ENCODE measurements at regions not wholly inside any gene's neighbourhood (a gene's known extent, or its start where the extent isn't known, plus 50 kb on each side); places are given as distances from the start of the nearest gene placed in this dataset.
"Not testable (repeated sequence)": the region's sequence is repeated elsewhere in the genome, so short reads cannot be mapped to it uniquely, and the experiment has no call there.

DNA sequence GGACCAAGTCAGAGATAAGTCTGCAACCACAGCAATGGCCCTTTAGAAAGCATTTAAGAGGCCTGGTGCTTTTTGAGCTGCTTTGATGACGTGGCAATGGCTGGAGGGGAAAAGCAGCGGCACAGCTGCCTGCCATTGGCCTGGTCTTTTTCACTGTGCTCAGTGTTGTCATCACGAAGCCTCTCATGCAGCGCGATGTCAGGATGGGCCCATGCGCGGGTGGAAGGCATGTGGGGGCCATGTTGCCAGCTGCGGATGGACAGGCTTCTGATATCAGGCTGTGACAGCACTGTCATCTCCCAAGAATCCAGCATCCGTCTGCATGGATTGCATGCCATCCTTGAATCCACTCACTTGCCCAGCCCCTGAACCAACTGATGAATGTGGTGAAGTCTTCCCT lies 204.5 kb downstream of the ACKR3 start:
- no peak for DNase-seq (ENCODE audit: low spot score)

DNA sequence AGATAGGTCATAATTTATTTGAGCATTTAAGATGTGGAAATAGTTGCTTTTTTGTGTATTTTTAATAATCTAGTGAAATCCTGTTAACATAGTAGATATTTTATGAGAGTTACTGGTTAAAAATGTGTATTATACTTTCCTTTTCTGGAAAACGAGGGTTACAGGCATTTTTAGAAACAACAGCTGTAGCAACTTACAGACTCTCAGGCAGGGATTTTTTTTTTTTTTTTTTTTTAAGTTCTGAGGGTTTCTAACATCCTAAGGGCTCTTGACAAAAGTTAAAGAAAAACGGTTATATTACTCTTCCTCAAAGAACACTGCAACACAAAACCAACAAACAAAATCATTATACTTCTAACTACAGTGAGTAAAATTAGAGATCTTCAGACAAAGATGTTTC lies 205.9 kb downstream of the ACKR3 start:
- DNase-seq (ENCODE audit: low spot score): no peak

DNA sequence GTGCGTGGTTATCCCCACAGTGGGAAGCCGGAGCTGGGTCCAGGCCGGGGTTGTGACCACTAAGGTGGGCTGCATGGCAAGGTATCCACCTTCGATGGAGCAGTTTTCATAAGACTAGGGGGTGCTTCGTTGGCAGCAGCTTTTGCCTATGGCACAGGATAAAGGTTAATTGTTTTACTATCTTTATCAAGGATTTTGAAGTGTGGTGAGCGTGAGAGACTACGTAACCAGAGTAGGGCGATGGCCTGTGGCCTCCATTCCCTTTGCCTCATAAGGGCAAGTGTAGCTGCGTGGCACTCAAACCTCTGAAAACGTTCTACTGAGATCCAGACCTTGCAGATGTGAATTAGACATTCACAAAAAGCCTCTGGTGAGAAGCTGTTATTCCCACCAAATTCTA lies 206.6 kb downstream of the ACKR3 start:
- DNase-seq (ENCODE audit: low spot score): no peak

DNA sequence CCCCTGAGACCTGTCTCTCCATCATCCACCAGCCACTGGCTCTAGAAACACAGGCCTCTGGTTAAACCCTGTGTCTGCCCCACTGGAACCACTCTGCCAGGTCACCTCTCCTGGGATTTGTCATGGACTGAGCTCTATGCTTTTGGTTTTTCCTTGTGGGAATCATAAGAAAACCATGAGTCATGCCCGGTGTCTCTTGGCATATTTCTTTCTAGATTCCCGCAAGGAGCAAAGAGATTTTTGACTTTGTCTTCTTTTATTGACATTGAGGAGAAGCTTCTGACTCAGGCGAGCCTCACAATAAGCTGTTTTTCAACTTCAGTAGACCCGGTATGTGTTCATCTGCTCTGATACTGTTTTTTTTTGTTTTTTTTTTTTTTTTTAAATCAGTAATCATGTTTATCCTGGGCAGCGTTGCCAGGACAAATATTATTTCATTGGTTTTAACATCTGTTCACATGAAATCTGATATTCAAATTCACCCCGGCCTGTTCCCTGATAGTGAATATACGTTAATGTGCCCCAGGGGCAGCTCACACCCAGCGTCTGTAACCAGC lies 207.1 kb downstream of the ACKR3 start:
- peak; percentile 58 for DNase-seq (ENCODE audit: low spot score)

DNA sequence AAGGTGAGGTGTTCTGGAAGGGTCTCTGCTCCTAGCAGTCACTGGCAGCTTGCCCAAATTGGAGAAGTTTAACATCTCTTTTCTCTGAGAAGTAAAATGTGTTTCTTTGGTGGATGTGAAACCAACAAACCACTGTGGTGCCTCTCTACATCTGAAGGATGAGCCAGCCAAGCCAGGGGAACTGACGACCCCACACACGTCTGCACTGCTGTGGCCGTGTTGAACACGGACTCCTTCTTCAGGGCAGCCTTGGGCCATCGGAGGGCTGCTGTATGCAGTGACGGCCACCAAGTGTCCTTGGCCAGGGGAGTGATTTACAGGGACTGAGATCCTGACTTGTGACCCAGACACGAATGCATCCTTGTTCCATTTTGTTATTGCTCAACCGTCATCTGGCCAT lies 207.8 kb downstream of the ACKR3 start:
- DNase-seq (ENCODE audit: low spot score): no peak

DNA sequence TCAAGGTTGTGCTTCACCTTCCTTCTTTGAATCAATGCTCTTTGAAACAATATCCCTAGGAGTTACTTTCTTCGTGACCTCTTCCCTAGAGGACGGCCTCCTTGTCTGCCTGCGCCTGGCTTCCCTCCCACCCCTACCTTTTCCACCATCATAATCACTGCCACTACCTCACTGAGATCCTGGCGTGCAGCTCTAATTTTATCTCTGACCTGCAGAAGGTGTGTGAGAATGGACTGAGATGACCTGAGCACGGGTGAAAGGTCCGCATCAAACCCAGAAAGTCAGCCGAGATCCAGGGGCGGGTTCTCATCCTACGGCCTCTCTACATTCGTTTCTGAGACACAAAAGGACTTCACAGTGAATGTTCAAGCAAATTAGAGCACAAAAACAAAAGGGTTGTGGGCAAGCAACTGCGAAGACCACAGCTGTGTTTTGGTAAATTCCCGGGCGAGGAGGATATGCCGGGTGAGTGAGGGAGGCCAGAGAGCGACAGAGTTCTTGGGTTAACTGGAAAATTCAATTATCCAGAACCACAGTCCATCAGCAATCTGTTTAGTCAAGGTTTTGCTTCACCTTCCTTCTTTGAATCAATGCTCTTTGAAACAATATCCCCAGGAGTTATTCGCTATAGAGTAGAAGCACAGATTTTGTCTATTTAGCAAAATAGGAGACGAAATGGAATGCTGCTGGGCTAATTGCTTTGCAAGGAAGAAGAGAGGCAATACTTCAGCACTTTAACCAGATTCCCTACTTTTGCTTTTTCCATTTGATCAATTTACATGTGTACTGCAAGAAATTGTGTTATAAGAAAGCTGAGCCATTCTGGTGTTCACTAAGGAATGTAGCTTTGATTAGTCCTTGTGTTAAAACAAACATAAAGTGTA lies 212.6 kb downstream of the ACKR3 start:
- DNase-seq (ENCODE audit: low spot score): no peak

DNA sequence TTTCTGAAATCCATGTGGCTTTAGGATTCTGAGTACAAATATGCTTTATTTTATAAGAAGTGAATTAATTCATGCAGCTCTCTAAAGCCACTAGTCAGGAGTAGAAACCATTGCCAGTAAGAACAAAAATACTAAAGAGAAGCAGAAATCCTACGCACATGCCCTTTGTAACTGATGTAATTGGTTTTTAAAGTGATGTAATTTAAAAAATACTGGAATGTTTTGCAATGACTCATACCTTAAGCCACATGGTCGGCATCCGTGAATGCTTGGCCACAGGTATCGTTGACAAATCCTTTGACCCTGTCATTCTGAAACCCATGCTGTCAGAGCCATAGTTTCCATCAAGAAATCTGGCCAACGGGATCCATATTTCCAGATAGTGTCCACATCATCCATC lies 213.3 kb downstream of the ACKR3 start:
- peak; percentile 31 for DNase-seq (ENCODE audit: low spot score)

DNA sequence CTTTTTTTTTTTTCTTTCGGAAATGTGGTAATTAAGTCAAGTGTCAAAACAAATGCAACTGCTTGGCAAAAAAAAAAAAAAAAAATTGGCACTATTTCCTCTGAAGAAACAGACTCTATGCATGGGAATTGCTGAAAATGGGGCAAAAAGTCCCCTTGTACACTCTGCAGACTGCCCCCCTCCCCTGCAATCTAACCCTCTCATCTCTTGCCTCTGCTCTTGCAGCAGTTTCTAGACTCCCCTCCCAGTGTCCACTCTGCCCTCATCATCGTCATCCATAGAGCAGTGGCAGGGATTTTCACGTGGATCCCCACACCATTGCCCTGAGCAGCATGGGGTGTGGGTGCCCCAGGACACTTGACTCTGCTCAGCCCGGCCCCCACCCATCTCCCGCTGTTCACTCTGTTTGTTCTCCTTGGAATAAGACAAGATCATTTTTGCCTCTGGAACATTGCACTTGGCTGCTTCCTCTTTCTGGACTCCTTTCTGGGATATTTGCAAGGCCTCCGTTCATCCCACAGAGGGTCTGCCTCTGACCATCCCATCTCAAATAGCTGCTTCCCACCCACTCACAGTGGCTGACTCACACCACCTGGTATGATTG lies 213.9 kb downstream of the ACKR3 start:
- DNase-seq (ENCODE audit: low spot score): no peak

DNA sequence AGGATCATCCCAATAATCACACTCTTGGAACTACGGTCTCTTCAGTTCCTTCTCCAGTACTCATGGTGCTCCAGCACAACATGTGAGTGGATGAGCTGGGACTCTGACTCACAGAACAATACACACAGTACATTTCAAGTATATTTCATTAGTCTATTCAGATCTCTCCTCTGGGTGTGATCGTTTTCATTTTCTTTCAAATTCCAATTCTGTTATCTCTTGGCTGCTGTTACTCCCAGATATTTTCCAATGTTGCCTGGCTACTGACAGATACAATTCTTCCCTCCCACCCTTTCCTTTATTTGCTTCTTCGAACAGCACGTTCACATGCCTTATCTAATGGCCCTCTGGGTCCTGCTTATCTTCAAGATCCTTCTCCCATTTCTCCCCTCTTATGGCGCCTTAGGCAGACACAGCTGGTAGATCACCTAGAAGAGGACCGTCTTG lies 216.0 kb downstream of the ACKR3 start:
- DNase-seq (ENCODE audit: low spot score): no peak

DNA sequence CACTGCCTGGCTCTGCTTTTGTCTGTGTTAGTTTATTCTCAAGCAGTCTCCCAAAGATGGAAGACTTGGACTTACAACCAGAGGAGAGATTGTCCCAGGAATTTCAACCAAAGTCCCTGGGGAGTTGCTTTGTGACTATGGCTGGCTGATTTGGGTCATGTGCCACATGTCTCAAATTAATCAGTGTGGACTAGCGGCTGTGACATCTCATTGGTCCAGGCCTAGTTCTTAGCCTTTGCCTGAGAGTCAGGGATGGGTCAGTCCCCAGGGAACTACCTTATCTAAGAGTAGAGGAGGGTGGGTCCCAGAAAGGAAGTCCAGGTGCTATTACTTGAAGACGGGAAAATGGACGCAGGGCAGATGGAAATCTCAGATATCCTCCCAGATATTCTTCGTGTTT lies 217.1 kb downstream of the ACKR3 start:
- no peak for DNase-seq (ENCODE audit: low spot score)

DNA sequence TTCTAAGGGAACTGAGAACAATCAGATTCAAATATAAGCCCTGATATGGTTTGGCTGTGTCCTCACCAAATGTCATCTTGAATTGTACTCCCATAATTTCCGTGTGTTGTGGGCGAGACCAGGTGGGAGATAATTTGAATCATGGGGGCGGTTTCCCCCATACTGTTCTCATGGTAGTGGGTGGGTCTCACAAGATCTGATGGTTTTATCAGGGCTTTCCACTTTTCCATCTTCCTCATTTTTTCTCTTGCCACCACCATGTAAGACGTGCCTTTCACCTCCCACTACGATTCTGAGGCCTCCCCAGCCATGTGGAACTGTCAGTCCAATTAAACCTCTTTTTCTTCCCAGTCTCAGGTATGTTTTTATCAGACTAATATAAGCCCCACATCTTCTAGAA lies 217.8 kb downstream of the ACKR3 start:
- not testable (repeated sequence) for DNase-seq (ENCODE audit: low spot score)

DNA sequence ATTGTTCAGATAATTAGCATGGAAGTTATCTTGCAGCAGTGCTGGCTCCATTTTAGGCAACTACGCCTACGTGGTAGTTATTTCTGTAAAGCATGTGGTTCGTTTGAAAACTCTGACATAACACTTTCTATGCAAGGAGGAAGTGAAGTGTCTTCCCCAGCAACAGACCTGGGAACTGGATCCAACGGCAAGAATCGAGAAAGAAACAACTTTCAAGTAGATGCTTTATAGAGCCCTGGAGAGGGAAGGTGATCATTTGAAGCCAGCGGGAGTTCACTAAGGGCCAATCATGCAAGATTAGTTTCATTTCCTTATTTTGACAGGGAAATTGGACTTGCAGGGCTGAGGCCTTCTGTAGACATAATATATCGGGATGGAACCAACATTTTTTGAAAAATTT lies 218.3 kb downstream of the ACKR3 start:
- no peak for DNase-seq (ENCODE audit: low spot score)

DNA sequence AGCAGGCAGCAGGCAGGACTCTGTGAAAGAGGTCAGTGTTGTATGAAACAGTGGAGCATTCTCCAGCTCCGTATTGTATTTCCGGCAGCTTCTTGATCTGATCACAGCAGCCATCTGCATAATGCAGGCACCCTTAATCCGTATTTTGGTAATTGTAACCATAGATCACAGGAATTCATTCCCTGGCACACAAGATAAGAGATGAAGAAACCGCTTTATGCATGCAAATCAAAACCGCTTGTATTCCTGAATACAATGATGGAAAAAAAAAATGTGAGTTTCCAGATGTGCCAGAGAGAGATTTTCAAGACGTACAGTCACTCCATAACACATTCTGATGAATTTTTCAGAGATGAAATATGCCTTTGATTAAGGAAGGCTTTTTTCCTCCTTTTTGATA lies 221.3 kb downstream of the ACKR3 start:
- peak; percentile 21 for DNase-seq (ENCODE audit: low spot score)

DNA sequence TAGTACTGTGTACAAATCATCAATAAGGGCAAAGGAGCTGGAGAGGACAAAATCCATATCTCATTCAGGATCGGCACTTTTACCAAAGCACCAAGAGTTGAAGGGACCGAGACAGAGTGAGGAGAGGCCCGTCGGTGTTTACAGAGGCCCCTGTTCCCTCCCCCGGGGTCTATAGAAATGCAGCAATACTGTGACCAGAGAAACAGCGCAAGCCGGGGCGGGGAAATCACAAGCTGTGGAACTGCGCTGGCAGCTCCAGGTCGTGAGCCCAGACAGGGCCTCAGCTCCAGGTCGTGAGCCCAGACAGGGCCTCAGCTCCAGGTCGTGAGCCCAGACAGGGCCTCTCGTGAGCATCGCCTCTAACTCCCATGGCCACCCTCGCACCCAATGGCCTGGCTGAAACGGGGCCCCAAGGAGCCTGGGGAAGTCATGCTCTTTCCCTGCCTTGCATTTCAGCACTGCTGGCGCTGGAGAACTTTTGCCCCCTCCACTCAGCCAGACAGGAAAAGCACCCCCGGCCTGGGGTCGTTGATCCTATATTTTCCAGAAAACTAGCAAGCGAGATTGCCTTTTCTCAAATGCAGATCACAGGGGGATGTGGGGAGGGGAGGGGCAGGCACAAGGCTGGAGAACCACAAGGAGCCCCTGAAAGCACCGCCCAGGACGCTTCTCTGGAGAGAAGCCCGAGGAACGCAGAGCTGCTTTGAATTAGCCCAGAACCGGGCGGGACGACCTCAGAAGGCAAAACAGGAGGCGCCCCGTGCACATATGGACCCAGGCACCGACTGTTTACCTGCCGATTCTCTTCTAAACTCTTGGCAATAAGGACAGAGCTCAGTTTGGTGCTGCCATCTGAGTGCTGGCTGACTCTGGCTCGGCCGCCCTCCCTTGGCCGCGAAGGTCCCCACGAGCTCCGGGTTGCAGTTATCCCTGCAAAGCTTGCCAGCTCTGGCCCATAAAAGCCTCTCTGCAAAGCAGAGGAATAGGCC lies 223.7 kb downstream of the ACKR3 start:
- no peak for DNase-seq (ENCODE audit: low spot score)

DNA sequence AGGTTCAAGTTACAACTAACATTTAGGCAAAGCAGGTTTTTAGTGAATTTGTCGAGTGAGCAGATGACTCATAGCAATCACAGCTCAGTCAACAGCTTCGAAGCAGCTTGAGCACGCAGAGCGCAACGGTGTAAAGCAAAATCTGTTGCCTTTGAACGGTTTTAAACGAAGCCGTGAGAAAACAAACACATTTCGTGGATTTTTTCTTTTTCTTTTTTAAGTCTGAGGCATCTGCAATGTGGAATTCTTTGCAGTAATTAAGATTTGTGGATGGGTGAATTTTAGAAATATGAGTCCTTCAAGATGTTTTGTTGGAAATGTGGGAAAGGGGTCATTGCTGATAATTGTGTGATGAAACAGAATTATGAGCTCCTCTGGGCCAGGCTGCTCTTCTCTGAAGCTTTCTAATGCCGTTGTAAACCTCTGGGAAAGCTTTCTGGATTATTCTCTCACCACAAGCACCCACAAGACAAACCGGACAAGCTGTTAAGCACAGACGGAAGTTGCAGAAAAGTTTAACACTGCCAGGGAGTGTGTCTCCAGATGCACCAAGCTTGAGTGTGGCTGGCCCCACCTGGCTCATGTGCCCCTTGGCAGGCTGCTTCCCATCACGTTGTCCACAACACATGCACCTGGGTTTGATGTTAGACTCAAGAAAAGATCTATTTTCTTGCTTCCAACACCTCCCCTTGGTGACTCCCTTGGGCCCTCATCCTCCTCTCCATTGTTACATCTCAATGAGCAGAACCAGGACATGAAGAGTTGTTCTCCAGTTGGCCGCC lies 224.7 kb downstream of the ACKR3 start:
- peak; percentile 46 for DNase-seq (ENCODE audit: low spot score)

DNA sequence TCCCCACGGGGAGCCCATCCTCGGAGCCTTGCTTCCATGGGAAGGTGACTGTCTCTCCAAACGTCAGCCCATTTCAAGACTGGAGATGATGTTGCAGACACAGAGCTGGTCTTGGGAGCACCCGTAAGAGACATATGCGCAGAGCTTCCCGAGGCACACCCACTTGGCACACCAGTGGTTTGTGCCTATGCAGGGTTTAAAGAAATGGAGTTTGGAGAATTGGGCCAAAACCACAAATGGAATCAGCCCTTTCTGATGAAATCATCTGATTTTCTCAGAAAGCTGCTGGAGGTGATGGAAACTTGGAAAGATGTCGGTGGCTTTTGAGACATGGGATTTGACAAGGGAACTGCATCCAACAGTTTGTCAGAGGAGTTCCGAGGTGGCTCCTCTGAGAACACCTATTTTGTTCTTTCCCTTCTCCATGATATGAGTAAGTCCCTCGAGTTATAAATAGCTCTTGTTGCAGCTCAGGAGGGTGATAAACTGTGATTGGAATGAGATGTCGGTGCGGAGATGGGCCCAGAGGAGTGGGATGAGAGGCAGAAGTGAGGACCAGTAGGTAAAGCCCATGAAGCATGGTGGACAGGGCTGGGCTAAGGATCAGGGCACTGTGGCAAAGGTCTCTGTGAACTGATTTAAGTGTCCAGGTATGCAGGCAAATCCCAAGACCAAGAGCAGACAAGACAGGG lies 225.7 kb downstream of the ACKR3 start:
- DNase-seq (ENCODE audit: low spot score): no peak

DNA sequence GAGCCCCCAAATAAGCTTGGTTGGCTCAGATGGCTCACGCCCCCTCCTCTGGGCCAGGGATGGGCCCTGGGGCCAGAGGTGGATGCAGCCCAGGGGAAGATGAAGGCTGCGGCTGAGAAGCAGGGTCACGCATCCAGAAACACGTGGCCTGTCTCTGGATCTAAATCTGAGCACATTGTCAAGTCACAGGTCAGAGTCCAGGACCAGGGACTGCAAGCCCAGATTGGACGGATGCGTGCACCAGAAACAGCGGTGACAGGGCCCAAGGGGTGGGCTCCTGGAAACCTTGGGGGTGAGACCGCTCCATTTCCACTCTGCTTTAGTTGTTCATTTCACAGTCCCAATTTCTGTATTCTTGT lies 226.2 kb downstream of the ACKR3 start:
- no peak for DNase-seq (ENCODE audit: low spot score)

DNA sequence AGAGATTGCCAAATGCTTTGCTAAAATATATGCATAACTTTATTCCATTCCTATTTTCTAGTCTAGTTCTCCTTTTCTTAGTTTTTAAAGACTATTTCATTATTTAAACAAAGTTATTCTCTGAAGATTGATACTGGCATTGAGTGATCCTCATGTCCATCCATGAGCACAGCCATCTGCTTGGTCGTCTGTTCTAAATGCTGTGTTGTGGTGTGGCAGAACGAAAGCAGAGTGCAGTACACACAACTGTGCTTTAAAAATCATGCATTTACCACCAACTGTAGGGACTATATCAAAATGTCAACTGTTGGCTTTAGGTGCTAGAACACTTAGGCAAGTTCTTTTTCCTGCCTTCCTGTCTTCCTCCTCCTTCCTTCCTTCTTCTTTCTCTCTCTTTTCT lies 226.6 kb downstream of the ACKR3 start:
- DNase-seq (ENCODE audit: low spot score): no peak

DNA sequence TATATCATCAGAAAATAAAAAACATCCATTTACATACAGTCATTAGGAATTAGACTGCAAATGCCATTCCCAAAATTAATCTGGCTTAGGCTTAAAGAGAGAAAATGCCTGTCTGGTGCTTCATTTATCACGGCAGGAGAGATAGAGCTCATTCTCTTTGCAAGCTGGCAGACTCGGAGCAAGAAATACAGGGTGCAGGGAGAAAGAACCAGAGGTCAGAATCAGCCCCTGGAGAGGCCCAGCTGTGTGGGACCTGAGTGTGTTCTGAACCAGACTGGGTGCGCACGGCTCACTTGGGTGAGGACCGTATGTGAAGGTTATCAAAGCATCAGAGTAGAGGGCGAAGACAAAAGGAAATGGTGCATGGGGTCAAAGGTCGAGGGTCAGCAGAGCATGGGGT lies 227.8 kb downstream of the ACKR3 start:
- DNase-seq (ENCODE audit: low spot score): no peak

DNA sequence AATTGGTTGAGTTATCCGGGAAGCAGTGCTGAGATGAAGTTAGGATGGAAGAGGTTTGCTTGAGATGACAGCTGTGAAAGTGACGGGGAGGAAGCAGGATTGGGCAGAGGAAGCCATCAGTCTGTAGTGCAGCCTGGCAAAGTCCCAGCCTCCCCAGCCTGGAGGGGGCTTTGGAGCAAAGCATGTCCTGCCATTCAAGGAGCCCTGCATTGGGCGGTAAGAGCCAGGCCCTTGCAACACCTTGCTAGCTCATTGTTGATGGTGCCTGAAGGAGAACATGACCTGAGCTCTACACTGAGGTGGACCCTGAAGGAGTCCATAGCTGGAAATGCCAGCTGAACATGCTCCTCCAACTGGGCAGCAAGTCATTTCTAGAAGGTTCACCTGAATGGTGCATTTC lies 228.9 kb downstream of the ACKR3 start:
- DNase-seq (ENCODE audit: low spot score): no peak

All from GM03348 (cell line).